AG04450 (cell line): ENCODE measurements at regions not wholly inside any gene's neighbourhood (a gene's known extent, or its start where the extent isn't known, plus 50 kb on each side); places are given as distances from the start of the nearest gene placed in this dataset.

Experiments used
- CTCF ChIA-PET: fragments of 300-600, 350-600 bp; formaldehyde crosslinking; extraction: SDS; loops from one replicate; lab custom pipeline; 2022; ENCODE audit warnings: antibody characterized with exemption, inconsistent platforms; lab: Charles Lee
- POLR2A ChIA-PET: fragments of 350-600 bp; formaldehyde crosslinking; extraction: SDS; loops from one replicate; lab custom pipeline; 2021; ENCODE audit warnings: antibody characterized with exemption, inconsistent platforms; lab: Yijun Ruan, JAX
- DNase-seq: peaks from one replicate; pipeline ENCODE4 v3.0.0-alpha.2; 2011; ENCODE audit warnings: low read depth, low spot score
- H3K27ac ChIP-seq: one replicate; pipeline ENCODE4 v1.5.1; 2012; ENCODE audit warnings: low read depth, low read length, control low read depth
- H3K27me3 ChIP-seq: one replicate; pipeline ENCODE4 v1.6.0; 2012; ENCODE audit warnings: low read length; ENCODE audit not compliant: control insufficient read depth, insufficient read depth
- H3K4me3 ChIP-seq: 2 replicates; pipeline ENCODE4 v1.5.1; 2011; ENCODE audit warnings: mild to moderate bottlenecking, low read depth, low read length, control low read depth
- H3K9me3 ChIP-seq: 2 replicates; pipeline ENCODE4 v1.5.1; 2012; ENCODE audit warnings: low read length; ENCODE audit not compliant: control insufficient read depth, insufficient read depth
- CTCF ChIP-seq: IDR thresholded peaks from 2 replicates; pipeline ENCODE4 v1.5.1; 2011; ENCODE audit warnings: low read depth, low read length, control low read depth, inconsistent platforms

GRCh38 chr5:175223291-175223690 is 220.7 kb downstream of the DRD1 start:
- TF ChIP-seq CTCF, result no peak
- DNase-seq, result no peak
- no peak overlapping the region for H3K27ac ChIP-seq
- no peaks in the 10 kb centered on the region for H3K9me3 ChIP-seq
- ChIA-PET POLR2A (no interaction called here), CTCF (no interaction called here)
- no peak overlapping the region for H3K4me3 ChIP-seq
- H3K27me3 ChIP-seq, result no peaks in the 10 kb centered on the region

GRCh38 chr5:175222621-175223020 is 221.4 kb downstream of the DRD1 start:
- Histone ChIP-seq H3K9me3 (no peaks in the 10 kb centered on the region), H3K27me3 (no peaks in the 10 kb centered on the region), H3K4me3 (no peak overlapping the region), H3K27ac (no peak overlapping the region)
- ChIA-PET CTCF (no interaction called here), POLR2A (no interaction called here)
- no peak for DNase-seq
- no peak for TF ChIP-seq CTCF

GRCh38 chr5:175220549-175220948 is 223.4 kb downstream of the DRD1 start:
- H3K27ac ChIP-seq, result no peak overlapping the region
- no peaks in the 10 kb centered on the region for H3K27me3 ChIP-seq
- no peaks in the 10 kb centered on the region for H3K9me3 ChIP-seq
- no peak overlapping the region for H3K4me3 ChIP-seq
- no peak for DNase-seq
- CTCF ChIA-PET, result interaction anchor here (1.7 to 2.0 kb wide), 2 partner anchors 12 to 244 kb away, joined by 3 to 4 read pairs; no protein-coding TSS in a partner anchor
- POLR2A ChIA-PET, result no interaction called here
- TF ChIP-seq CTCF, result no peak

GRCh38 chr5:175219366-175219765 is 224.6 kb downstream of the DRD1 start:
- Histone ChIP-seq H3K4me3 (no peak overlapping the region), H3K27ac (no peak overlapping the region), H3K27me3 (no peaks in the 10 kb centered on the region), H3K9me3 (no peaks in the 10 kb centered on the region)
- ChIA-PET POLR2A (interaction anchor here (0.8 to 1.2 kb wide), 2 partner anchors 17 to 27 kb away, joined by 3 read pairs; no protein-coding TSS in a partner anchor), CTCF (interaction anchor here (1.7 to 2.0 kb wide), 2 partner anchors 10 to 245 kb away, joined by 3 to 4 read pairs; no protein-coding TSS in a partner anchor)
- no peak for DNase-seq
- TF ChIP-seq CTCF, result no peak

- TF ChIP-seq CTCF, result no peak
- no peaks in the 10 kb centered on the region for H3K9me3 ChIP-seq
- no peak for DNase-seq
- CTCF ChIA-PET, result no interaction called here
- H3K27ac ChIP-seq, result no peak overlapping the region
- POLR2A ChIA-PET, result no interaction called here
- H3K27me3 ChIP-seq, result no peaks in the 10 kb centered on the region
- H3K4me3 ChIP-seq, result no peak overlapping the region
Measured at GRCh38 chr5:175216991-175217390, 227.0 kb downstream of the DRD1 start.
